ENCODE measurements at regions not wholly inside any gene's neighbourhood (a gene's known extent, or its start where the extent isn't known, plus 50 kb on each side); places are given as distances from the start of the nearest gene placed in this dataset.

- no peak for TF ChIP-seq CTCF (IDR thresholded peaks at IDR 0.05)
- no peak for TF ChIP-seq POLR2A (IDR thresholded peaks at IDR 0.05)
Measured at GRCh38 chr13:55359067-55359466, 1781.7 kb upstream of the PRR20A start.
